8988T (cell line): ENCODE measurements at regions not wholly inside any gene's neighbourhood (a gene's known extent, or its start where the extent isn't known, plus 50 kb on each side); places are given as distances from the start of the nearest gene placed in this dataset.
"Not testable (repeated sequence)": the region's sequence is repeated elsewhere in the genome, so short reads cannot be mapped to it uniquely, and the experiment has no call there.

Experiments used
- DNase-seq: peaks from one replicate; pipeline ENCODE4 v3.0.0; 2011

DNA sequence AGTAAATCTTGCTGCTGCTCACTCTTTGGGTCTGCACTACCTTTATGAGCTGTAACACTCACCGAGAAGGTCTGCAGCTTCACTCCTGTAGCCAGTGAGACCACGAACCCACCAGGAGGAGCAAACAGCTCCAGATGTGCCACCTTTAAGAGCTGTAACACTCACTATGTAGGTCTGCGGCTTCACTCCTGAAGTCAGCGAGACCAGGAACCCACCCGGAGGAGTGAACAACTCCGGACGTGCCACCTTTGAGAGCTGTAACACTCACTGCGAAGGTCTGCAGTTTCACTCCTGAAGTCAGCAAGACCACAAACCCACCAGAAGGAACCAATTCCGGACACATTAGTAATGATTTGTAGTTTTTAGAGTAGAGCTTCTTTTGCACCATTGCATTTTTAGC, 481.9 kb downstream of the PCDH7 start:
- DNase-seq = not testable (repeated sequence)

DNA sequence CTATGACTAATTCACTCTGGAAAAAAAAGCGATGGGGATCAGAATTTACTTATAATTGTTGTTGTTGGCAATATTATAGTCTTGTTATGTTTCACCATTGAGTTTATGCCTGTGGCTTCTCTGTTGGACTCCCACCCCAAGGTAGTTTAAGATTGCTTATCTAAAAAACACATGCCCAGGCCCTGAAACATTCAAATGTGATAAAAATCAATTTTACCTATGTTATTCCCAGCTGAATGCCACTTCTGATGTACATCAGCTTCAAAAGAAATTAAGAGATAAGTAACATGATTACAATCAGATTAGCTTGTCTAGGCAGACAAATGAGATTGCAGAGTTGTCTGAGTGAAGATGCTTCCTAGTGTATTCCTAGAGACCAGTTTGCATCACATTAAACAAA, 484.7 kb downstream of the PCDH7 start:
- no peak for DNase-seq

DNA sequence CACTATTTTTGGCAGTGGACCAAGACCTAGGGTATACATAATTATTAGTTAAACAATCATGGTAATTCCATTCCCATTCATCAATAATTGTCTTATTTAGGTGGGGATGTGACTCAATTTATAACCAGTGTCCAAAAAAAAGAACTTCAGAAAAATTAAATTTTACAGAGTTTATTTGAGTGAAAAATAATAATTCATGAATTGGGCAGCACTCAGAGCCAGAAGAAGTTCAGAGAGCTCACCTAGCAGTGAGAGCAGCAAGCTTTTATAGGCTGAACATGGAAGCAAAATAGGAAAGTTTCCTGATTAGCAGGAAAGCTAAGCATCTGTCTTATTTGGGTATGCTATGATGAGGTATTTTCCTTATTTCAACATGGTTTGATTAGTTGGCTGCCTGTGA, 500.8 kb downstream of the PCDH7 start:
- DNase-seq = no peak

DNA sequence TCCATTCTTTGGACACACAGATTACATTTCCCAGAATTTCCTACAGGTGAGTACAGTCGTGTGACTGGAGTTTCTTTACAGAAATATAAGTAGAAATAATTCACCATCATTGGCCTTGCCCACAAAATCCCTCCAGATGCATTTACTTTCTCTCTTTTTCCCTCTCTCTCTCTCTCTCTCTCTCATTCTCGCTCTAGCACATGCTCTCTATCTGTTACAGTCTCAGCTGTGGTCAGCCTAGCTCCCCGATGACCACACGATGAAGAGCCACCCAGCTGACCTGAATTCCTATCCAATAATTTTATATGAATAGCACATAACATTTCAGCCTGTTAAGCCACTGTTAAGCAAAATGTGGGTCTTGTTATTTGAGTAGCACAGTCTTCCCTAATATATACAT, 507.9 kb downstream of the PCDH7 start:
- DNase-seq = no peak

DNA sequence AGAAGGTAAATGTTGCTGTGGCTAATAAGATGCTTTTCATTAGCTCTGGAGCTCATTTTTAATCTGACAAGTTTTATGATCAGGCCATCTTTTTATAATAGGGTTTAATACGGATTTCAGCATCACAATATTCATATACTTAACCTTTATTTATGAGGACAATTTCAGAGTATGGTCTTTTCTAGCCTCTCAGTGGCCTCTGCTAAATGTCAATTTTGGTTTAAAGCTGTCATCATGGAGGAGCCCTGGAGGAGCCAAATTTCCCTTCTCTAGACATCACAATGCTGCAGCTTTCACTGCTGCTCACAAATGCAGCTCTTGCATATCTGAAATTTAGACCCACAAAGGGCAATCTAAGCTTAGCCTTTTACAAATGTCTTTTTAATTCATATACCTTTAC, 510.4 kb downstream of the PCDH7 start:
- no peak for DNase-seq

DNA sequence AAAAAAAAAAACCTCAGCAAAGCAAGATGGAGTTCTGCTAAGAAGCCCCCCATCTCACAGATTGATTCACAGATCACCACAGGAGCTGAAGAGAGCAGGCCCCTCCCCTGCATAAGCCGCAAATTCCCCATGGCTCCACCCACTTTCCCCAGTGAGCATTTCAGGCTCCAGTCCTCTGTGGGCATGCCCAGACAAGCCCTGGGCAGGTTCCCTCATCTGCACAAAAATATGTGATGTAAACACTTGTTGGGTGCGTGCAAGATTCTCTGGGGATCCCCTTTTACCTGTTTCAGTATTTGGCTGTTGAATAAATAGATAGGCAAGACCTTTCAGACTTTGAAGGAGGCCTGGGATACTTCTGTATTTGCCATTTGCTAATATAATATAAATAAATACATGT, 514.3 kb downstream of the PCDH7 start:
- no peak for DNase-seq

DNA sequence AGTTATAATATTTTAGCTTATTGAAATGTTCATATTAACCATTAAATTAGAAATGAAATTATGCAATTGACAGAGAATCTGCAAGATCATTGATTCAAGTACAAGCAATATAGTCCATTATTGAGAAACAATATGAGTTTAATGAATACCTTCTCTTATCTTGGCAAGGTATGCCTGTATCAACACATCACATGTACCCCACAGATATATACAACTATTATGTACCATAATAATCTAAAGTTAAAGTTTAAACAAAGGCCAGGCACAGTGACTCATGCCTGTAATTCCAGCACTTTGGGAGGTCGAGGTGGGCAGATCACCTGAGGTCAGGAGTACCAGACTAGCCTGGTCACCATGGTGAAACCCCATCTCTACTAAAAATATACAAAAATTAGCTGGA, 514.7 kb downstream of the PCDH7 start:
- no peak for DNase-seq

DNA sequence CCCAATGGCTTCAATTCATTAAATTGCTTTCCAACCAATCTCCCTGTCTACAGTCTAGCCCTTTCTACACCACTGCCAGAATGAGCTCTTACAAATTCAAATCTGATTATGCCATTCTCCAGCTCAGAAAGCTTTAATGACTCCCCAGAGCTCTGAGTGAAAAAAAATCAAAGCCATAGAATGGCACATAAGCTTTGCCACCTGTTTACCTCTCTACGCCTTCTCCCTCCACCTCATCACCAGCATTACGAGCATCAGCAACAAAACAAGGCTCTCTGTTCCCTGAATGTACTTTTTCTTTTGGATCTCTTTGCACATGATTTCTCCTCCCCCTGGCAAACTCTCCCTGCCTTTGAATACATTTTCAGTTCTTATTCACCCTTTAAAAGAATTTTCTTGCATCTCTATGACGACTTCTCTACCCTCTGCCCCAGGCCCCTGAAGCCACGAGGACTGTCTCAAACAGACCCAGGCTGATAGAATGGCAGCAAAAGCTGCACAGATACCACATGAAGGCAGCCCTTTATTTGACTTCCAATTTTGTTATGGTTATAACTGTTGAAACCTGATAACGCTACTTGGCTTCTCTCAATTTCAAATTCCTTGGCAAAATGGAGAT, 516.0 kb downstream of the PCDH7 start:
- no peak for DNase-seq

DNA sequence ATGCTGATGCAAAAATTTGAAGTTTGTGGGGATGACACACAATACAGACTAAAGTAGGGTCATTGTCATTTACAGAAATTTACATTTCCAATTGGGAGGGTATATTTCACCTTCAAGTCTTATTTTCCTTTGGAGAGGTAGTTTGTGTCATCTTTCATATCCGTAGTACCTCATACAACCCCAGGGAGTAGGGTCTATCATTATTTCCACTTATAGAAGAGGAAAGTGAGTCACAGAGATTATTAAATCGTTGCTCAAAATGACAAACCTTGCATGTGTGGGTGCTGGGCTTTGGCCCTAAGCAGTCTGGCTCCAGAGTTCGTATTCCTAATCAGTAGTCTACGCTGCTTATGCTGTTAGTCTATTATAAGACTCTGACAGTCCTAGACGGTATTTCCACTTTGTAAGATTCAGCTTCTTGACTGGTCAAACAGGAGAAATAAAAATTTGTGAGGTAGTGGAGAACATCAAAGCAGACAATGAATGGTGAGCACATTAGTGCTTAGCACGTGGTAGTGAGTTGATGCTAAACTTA, 516.5 kb downstream of the PCDH7 start:
- DNase-seq = no peak

DNA sequence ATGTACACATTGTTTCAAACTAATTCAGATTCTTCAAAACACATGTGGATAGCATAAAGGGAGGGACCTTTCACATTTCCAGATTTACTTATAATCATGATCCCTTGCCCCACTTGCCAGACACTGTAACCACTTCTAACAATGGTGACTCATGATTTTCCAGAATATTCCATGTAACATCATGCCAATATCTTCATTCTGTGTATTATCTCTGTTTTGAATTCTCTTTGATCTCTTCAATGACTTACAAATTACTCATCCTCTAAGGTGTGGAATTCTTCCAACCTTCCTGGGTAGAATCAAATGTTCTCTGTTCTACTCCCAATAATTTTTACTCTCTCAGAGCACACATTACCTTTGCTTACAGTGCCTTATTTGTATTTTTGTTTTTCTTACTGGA, 517.1 kb downstream of the PCDH7 start:
- no peak for DNase-seq

DNA sequence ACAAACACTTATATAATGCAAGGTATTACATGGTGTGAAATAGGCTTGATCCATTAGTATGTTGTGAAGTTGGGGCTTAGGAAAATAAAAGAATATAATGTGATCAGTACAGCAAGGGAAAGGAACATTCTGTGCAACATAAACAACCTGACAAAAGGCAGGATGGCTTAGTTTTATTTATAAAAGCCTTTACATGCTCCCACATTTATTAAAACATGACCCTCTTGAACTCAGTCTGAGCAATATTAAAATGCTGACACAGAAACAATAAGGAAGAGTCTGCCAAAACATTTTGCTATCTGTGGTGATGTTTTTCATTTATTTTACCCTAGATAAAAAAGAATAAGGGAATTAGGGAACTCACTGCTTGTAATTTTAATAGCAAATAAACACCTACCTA, 519.7 kb downstream of the PCDH7 start:
- no peak for DNase-seq

DNA sequence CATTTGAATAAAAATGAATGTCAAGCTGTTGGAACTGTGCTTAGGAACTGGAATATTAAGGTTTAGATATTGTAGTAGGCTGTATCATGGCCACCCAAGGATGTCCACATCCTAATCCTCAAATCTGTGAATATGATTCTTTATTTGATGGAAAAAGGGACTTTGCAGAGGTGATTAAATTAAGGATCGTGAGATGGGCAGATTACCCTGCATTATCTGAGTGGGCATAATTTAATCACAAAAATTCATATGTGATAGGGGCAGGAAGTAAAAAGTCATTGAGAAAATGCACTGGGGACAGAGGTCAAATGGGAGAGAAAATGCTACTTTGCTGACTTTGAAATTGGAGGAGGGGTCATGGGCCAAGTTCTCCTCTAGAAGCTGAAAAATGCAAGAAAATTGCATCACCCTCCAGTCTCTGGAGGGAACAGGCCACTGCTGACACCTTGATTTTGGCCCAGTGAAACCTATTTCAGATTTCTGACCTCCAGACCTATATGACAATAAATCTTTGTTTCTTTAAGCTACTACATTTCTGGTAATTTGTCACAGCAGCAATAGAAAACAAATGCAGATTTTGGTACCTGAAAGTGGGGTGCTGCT, 521.4 kb downstream of the PCDH7 start:
- DNase-seq = no peak

DNA sequence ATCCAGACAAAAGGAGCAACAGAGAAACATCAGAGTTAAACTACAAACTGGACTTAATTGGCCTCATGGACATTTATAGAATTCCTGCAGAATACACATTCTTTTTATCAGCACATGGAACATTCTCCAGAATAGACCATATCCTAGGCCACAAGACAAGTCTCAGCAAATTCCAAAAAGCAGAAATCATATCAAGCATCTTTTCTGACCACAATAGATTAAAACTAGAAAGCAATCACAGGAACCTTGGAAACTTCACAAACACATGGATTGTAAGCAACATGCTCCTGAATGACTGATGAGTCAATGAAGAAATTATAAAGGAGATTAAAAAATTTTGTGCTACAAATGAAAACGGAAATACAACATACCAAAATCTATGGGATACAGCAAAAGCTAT, 526.7 kb downstream of the PCDH7 start:
- no peak for DNase-seq

DNA sequence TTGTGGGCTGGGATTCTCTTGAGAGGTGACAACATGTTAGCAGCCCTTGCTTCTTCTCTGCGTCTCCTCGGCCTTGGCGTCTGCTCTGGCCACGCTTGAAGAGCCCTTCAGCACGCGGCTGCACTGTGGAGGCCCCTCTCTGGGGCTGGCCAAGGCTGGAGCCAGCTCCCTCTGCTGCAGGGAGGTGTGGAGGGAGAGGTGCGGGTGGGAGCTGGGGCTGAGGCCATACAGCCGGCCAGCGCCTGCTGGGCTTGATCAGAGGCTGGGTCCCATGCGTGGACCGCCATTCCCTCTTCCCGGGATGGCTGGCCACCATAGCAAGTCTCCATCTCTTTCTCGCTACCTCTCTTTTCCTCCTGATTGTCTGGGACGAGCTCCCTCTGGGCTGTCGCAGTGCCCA, 539.0 kb downstream of the PCDH7 start:
- no peak for DNase-seq

DNA sequence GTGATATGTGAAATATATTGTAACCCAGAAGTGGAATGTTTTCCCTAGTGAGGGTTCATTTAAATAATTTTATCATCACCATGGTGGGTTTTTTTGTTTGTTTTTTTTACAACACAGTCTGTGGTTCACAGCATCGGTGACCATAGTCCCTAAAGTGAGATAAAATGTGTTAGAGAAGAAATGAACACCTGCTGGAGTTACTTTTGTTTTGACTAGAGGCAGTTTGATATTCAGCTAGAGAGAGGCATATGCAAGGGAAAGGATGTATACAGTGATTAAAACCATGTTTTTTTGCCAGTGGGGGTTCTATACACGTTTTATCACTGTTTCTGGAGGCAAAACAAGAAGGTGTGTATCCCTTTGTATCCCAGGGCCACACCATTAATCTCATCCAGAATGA, 541.5 kb downstream of the PCDH7 start:
- no peak for DNase-seq

DNA sequence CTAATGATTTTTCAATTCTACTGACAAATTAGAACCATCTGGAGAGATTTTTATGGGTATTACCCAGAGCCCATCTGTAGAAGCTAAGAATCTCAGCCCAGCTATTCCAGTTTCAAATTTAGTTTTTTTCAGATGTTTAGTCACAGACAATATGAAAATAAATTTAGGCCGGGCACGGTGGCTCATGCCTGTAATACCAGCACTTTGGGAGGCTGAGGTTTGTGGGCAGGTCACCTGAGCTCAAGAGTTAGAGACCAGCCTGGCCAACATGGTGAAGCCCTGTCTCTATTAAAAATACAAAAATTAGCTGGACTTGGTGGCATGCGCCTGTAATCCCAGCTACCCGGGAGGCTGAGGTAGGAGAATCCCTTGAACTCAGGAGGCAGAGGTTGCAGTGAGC, 545.9 kb downstream of the PCDH7 start:
- DNase-seq = not testable (repeated sequence)

DNA sequence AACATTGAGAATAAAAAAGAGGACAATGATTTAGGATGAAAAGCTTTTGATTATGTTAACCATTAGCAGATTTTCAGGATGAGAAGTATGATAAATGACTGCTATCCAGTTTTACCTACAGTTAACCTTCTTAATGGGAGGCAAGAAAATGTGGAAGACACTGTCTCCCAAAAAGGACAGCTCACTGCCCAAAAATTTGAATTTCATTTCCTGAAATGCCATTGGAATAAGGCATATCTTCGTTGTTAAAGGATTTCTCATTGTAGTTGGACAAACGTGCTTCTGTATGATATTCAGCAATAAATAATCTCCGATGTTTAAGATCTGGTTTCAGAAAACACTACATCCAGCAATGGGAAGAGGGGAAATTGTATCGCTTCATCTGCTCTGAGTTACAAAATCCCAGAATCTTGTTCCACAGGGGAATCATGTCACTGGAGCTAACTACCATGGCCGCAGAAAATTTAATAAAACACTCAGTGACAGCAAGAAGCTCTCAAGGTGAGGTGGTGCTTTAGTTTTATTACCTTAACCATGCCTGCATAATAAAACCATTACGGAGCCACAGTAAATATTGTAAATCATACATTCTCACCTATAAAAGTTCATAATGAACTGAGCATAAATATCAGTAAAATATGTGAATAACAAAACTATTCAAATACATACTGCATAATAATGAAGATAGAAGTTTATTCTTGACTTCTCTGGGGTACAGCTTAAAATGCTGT, 552.3 kb downstream of the PCDH7 start:
- DNase-seq = no peak

DNA sequence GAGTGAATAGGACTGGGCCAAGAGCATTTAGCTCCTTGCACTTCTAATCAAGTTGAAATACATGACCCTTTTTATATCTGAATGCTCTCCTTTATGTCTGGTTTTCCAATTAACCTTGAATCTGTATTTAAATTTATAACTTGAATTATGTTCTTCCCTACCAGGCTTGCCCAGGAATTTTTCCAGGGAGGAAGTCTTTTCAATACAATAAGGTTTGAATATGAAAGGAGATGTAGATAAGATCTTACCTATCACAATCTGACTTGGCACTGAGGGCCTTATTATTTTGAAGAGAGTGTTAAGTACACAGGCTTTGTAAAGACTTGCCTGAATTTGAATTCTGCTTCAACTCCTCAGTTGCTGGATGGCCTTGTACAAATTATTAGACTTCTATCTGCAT, 555.7 kb downstream of the PCDH7 start:
- DNase-seq = no peak

DNA sequence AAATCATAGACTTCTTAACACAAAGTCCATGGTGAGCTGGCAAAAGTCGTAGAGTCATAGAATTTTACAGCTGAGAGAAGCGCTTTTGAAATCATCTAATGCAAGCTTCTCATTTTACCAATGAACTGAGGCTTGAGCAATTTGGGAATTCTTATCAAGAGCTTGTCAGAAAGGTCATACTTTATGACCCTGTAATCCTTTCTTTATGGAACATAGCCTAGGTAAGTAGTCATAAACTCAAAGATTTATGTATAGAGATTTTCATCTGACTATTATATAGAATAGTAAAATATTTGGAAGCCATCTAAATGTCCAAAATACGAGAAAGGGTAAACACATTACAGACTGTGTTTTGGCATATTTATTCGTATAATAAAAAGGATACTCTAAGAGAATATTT, 563.5 kb downstream of the PCDH7 start:
- no peak for DNase-seq

DNA sequence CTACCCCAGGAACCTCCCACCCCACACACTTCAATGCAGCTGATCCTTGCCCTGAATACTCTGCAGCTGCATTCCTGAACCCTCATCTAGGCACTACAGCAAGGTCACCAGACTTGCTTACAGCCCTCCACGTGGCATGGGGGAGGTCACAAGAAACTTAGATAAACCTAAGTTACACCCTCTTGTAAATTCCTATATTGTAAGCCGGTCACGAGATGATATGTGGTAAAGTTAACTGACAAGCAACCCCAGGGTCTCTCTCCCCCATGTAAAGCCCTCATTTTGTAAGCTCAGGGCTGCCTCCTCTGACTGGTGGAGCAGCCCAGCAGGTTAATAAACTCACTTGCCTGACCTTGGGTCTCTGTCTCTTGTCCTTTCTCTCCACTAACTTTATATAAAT, 570.7 kb downstream of the PCDH7 start:
- no peak for DNase-seq

DNA sequence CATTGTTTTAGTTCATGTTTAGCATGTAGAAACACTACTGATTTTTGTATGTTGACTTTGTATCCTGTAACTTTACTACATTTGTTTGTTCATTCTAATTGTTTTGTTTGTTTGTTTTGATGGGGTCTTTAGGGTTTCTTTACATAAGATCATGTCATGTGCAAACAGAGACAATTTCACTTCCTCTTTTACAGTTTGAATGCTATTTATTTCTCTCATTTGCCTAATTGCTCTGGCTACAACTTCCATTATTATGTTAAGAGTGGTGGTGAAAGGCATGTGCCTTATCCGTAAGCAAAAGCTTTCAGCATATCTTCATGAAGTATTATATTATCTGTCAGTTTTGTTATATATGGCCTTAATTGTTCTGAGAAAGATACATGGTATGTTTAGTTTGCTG, 571.1 kb downstream of the PCDH7 start:
- no peak for DNase-seq

DNA sequence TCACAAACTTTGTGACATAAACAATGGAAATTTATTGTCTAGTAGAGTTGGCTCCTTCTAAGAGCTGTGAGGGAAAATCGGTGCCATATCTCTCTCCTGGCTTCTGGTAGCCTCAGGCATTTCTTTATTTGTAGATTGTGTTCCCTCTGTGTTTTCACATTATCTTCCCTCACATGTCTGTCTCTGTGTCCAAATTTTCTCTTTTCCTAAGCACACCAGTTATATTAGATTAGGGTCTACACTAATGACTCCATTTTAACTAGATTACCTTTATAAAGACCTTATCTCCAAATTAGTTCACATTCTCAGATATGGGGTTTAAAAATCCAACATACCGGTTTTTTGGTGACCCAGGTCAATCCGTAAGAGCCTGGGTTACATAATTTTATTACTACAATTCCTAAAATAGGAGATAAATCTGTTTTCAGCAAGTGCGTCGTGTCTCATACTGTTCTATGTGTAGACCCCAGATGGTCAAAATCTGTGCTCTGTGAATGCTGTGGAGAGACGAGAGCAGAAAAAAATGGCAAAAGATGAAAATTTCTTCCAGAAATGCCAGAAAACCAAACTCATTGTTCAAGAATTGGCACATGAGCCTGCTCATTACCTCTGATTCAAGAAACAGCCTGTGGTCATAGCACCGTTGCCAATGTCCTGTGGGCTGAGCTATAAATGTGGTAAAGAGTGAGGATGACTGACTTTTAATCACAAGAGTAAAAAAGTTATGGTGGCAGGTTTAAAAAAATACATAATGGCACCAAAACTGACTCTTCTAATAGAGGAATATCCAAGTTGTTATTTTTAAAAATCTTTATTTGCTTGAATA, 574.7 kb downstream of the PCDH7 start:
- DNase-seq = no peak

DNA sequence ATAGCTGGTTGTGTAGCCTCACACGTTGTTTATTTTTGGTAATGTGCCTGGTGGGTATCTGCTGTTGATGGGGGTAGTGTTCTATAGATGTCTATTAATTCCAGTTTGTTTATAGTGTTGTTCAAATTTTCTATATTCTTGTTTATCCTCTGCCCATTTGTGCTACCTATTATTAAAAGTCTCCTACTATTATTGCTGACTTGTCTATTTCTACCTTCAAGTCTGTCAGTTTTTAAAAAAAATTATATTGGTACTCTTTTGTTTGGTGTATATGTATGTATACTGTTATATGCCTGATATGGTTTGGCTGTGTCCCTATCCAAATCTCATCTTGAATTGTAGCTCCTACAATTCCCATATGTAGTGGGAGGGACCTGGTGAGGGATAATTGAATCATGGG, 578.6 kb downstream of the PCDH7 start:
- DNase-seq = no peak

DNA sequence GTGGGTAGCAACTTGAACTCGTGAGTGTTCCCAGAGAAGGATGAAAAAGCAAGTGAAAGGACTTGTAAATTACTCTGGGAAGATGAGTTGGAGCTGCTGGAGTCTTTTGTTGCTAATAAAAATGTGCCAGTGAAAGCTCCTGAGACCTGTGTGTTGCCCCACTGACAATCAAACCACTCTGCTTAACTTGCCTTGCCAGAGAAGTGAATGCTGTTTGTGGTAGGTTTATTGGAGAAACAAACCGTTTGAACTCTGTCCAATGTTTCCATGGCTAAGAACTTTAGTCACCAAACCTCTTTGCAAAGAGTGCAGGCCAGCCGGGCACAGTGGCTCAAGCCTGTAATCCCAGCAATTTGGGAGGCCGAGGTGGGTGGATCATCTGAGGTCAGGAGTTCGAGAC, 586.9 kb downstream of the PCDH7 start:
- DNase-seq = no peak
